ENCODE measurements at regions not wholly inside any gene's neighbourhood (a gene's known extent, or its start where the extent isn't known, plus 50 kb on each side); places are given as distances from the start of the nearest gene placed in this dataset.

GRCh38 chr13:65488606-65489005 lies 1741.5 kb downstream of the PCDH9 start:
- H3K9ac ChIP-seq (ENCODE audit: low read depth in 1 of 2, low read length in 2 of 2), result no peak overlapping the region
- H3K27me3 ChIP-seq (ENCODE audit: control insufficient read depth in 4 of 4, insufficient read depth in 4 of 4, low read length in 3 of 4), result no peaks in the 10 kb centered on the region
- H3K4me3 ChIP-seq (ENCODE audit: low read depth in 1 of 3, low read length in 3 of 3), result no peak overlapping the region
- TF ChIP-seq HNF4G (IDR thresholded peaks at IDR 0.05), result no peak
- TF ChIP-seq YY1 (IDR thresholded peaks at IDR 0.05), result no peak
- no peak for TF ChIP-seq FOXA1 (IDR thresholded peaks at IDR 0.05)
- TF ChIP-seq ATF3 (IDR thresholded peaks at IDR 0.05), result no peak
- TF ChIP-seq MAX (IDR thresholded peaks at IDR 0.05), result no peak
- no peak for TF ChIP-seq REST (IDR thresholded peaks at IDR 0.05)
- TF ChIP-seq TAF1 (conservative IDR thresholded peaks at IDR 0.05), result no peak
- no peak for TF ChIP-seq ZBTB33 (IDR thresholded peaks at IDR 0.05)
- TF ChIP-seq EGR1 (IDR thresholded peaks at IDR 0.05; ENCODE audit: low read depth in 2 of 2), result no peak
- no peak for TF ChIP-seq CTCF (IDR thresholded peaks at IDR 0.05; ENCODE audit: low read depth, low read length, missing input control)
- no peak for TF ChIP-seq JUND (IDR thresholded peaks at IDR 0.05)
- no peak for TF ChIP-seq FOXA2 (IDR thresholded peaks at IDR 0.05)
- TF ChIP-seq RXRA (IDR thresholded peaks at IDR 0.05), result no peak
- TF ChIP-seq GABPA (IDR thresholded peaks at IDR 0.05 in 1 of 2, conservative IDR thresholded peaks at IDR 0.05 in 1 of 2), result no peak
- no peak for TF ChIP-seq NR2F2 (IDR thresholded peaks at IDR 0.05)
- H3K4me1 ChIP-seq (ENCODE audit: control insufficient read depth in 4 of 4, insufficient read depth in 4 of 4, low read length in 3 of 4), result no peaks in the 10 kb centered on the region
- no peak for DNase-seq (ENCODE audit: low spot score)
- H3K36me3 ChIP-seq (ENCODE audit: control insufficient read depth in 4 of 4, insufficient read depth in 3 of 4, low read depth in 1 of 4, low read length in 3 of 4), result no peaks in the 10 kb centered on the region
- WGBS, result 46% methylated on average over 3 of the region's 3 CpGs
- no peaks in the 10 kb centered on the region for H3K9me3 ChIP-seq (ENCODE audit: control insufficient read depth in 4 of 4, low read length in 3 of 4)
- no peak overlapping the region for H3K27ac ChIP-seq (ENCODE audit: low read depth in 1 of 2, low read length in 2 of 2)

- H3K4me3 ChIP-seq (ENCODE audit: low read depth in 1 of 3, low read length in 3 of 3), result no peak overlapping the region
- H3K9ac ChIP-seq (ENCODE audit: low read depth in 1 of 2, low read length in 2 of 2), result no peak overlapping the region
- DNase-seq (ENCODE audit: low spot score), result no peak
- no peaks in the 10 kb centered on the region for H3K36me3 ChIP-seq (ENCODE audit: control insufficient read depth in 4 of 4, insufficient read depth in 3 of 4, low read depth in 1 of 4, low read length in 3 of 4)
- no peaks in the 10 kb centered on the region for H3K9me3 ChIP-seq (ENCODE audit: control insufficient read depth in 4 of 4, low read length in 3 of 4)
- no peaks in the 10 kb centered on the region for H3K4me1 ChIP-seq (ENCODE audit: control insufficient read depth in 4 of 4, insufficient read depth in 4 of 4, low read length in 3 of 4)
- no peak overlapping the region for H3K27ac ChIP-seq (ENCODE audit: low read depth in 1 of 2, low read length in 2 of 2)
- no peaks in the 10 kb centered on the region for H3K27me3 ChIP-seq (ENCODE audit: control insufficient read depth in 4 of 4, insufficient read depth in 4 of 4, low read length in 3 of 4)
- WGBS, result 57% methylated on average over 2 of the region's 2 CpGs
- TF ChIP-seq FOXA1 (IDR thresholded peaks at IDR 0.05) (no peak), EGR1 (IDR thresholded peaks at IDR 0.05; ENCODE audit: low read depth in 2 of 2) (no peak), JUND (IDR thresholded peaks at IDR 0.05) (no peak), ZBTB33 (IDR thresholded peaks at IDR 0.05) (no peak), RAD21 (IDR thresholded peaks at IDR 0.05) (no peak), FOXA2 (IDR thresholded peaks at IDR 0.05) (no peak), HNF4A (conservative IDR thresholded peaks at IDR 0.05) (no peak), RXRA (IDR thresholded peaks at IDR 0.05) (no peak), MAX (IDR thresholded peaks at IDR 0.05) (no peak), YY1 (IDR thresholded peaks at IDR 0.05) (no peak), CTCF (IDR thresholded peaks at IDR 0.05; ENCODE audit: low read depth, low read length, missing input control) (no peak), HNF4G (IDR thresholded peaks at IDR 0.05) (no peak), GABPA (IDR thresholded peaks at IDR 0.05 in 1 of 2, conservative IDR thresholded peaks at IDR 0.05 in 1 of 2) (no peak)
Observed at GRCh38 chr13:65479692-65480091, 1750.4 kb downstream of the PCDH9 start.

Measured in liver (tissue), 8 donors.